ENCODE measurements at regions not wholly inside any gene's neighbourhood (a gene's known extent, or its start where the extent isn't known, plus 50 kb on each side); places are given as distances from the start of the nearest gene placed in this dataset.

DNA sequence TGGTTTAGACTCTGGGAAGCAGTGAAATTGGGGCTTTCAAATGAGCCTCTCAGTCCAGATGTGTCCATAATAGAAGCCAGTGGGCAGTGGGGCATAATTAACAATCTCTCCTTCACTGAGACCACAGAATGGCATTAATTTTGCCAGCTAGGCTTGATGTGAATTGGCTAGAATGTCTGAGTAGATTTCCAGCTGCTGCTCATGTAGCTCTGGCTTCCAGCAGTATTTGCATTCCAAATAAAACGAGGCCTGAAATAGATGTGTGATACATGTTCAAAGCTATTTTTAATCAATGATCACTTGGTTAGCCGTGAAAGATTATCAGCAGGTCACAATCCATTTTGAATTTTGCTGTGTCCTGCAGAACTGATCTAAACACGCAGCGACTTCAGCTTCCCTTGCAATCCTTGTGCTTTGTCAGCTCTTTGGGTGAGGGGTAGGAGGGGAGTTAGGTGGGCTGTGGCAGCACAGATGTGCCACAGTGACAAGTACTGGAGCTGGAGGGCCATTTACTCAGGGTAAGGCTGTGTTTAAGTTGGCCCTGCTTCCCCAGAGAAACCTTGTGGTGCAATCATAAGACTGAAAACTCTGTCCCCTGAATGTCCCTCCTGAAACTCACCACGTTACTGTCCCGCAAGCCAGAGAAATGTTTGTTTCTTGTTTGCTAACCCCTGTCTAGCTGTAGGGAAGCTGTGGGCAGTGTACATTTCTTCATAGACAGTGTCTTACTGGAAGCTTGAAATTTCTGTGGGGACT, 56.9 kb upstream of the TMEM178A start:
- no peak for ATAC-seq (replicated peaks)

DNA sequence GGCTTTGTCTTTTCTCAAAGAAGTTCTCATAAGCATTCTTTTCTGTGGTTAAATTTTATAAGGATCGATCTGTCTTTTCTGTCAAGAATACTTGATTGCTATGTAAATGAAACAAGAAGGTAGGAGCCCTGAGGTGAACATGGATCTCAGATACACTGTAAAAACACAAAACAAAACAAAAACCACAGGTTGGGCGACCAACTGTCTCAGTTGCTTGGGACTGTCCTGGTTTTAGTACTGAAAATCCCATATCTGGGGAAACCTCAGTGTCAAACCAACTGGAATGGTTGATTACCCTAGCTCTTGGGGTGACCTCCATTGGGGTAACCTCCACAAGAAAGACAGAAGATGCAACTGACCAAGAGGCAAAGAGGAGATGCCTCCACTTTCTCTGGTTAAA, 55.8 kb upstream of the TMEM178A start:
- no peak for DNase-seq
- H3K27ac Mint-ChIP-seq = no peak overlapping the region
- no peaks in the 10 kb centered on the region for H3K4me1 Mint-ChIP-seq (ENCODE audit: low read depth in 2 of 2)
- H3K27me3 Mint-ChIP-seq = peaks cover 8 to 22% of the 10 kb centered on the region in 2 donors
- no peak overlapping the region for H3K4me3 Mint-ChIP-seq
- ATAC-seq (replicated peaks) = no peak
- no peaks in the 10 kb centered on the region for H3K9me3 Mint-ChIP-seq
- no peaks in the 10 kb centered on the region for H3K36me3 Mint-ChIP-seq (ENCODE audit: insufficient read depth)

More for the DNA sequence above, 56.9 kb upstream of the TMEM178A start:
- Mint-ChIP-seq H3K27me3 (peaks cover 18 to 30% of the 10 kb centered on the region in 2 donors), H3K27ac (no peak overlapping the region), H3K4me3 (no peak overlapping the region), H3K4me1 (ENCODE audit: low read depth in 2 of 2) (no peaks in the 10 kb centered on the region), H3K36me3 (ENCODE audit: insufficient read depth) (no peaks in the 10 kb centered on the region), H3K9me3 (no peaks in the 10 kb centered on the region)
- no peak for DNase-seq

DNA sequence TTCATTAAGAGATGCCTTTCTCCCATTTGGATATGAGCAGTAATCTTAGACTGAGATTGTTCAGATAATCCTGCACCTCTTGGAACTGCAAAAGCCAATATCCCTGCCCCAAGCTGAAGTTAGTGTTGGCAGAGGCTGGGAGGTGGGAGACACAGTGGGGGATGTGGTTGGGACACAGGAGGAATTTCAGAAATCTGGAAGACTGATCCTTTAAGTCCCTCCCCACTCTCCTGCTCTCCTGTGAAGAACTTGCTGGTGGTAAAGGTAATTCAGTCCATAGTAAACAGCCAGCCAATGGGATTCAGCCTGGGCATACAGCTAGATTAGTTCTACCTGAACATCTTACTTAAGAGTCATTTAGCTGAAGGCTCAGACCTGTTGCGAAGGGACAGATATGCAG, 50.0 kb upstream of the TMEM178A start:
- no peak overlapping the region for H3K4me3 Mint-ChIP-seq
- H3K36me3 Mint-ChIP-seq (ENCODE audit: insufficient read depth) = no peaks in the 10 kb centered on the region
- no peaks in the 10 kb centered on the region for H3K9me3 Mint-ChIP-seq
- no peak overlapping the region for H3K27ac Mint-ChIP-seq
- H3K27me3 Mint-ChIP-seq = peaks cover 17 to 21% of the 10 kb centered on the region in 2 donors
- peaks cover 0 to 5% of the 10 kb centered on the region in 2 donors for H3K4me1 Mint-ChIP-seq (ENCODE audit: low read depth in 2 of 2)
- no peak for DNase-seq
- no peak for ATAC-seq (replicated peaks)

Measured in effector memory CD8-positive, alpha-beta T cell (primary cell).